ENCODE measurements at regions not wholly inside any gene's neighbourhood (a gene's known extent, or its start where the extent isn't known, plus 50 kb on each side); places are given as distances from the start of the nearest gene placed in this dataset.
"Not testable (repeated sequence)": the region's sequence is repeated elsewhere in the genome, so short reads cannot be mapped to it uniquely, and the experiment has no call there.

- DNase-seq = no peak
Measured at GRCh38 chr1:71345491-71345890, 264.7 kb upstream of the ZRANB2 start.

- DNase-seq = peak; percentile 36
Measured at GRCh38 chr1:71343686-71344416, 263.0 kb upstream of the ZRANB2 start.

GRCh38 chr1:71339238-71339637, 258.4 kb upstream of the ZRANB2 start:
- DNase-seq = peak; percentile 39

GRCh38 chr1:71330991-71331390, 250.2 kb upstream of the ZRANB2 start:
- no peak for DNase-seq

- no peak for DNase-seq
Measured at GRCh38 chr1:71324671-71325267, 243.9 kb upstream of the ZRANB2 start.

- DNase-seq = peak; percentile 43
Measured at GRCh38 chr1:71312545-71312944, 231.7 kb upstream of the ZRANB2 start.

GRCh38 chr1:71311376-71311775, 230.5 kb upstream of the ZRANB2 start:
- no peak for DNase-seq

- DNase-seq = peak; percentile 67
Measured at GRCh38 chr1:71307451-71307850, 226.6 kb upstream of the ZRANB2 start.

- DNase-seq = no peak
Measured at GRCh38 chr1:71304125-71304524, 223.3 kb upstream of the ZRANB2 start.

GRCh38 chr1:71303617-71304041, 222.8 kb upstream of the ZRANB2 start:
- no peak for DNase-seq

GRCh38 chr1:71298633-71299032, 217.8 kb upstream of the ZRANB2 start:
- DNase-seq = no peak

- DNase-seq = no peak
Measured at GRCh38 chr1:71296551-71297134, 215.8 kb upstream of the ZRANB2 start.

GRCh38 chr1:71295350-71295749, 214.5 kb upstream of the ZRANB2 start:
- DNase-seq = no peak

GRCh38 chr1:71294178-71294577, 213.3 kb upstream of the ZRANB2 start:
- DNase-seq = no peak

- no peak for DNase-seq
Measured at GRCh38 chr1:71292203-71292602, 211.4 kb upstream of the ZRANB2 start.

- not testable (repeated sequence) for DNase-seq
Measured at GRCh38 chr1:71290506-71291237, 209.8 kb upstream of the ZRANB2 start.

- no peak for DNase-seq
Measured at GRCh38 chr1:71285529-71285928, 204.7 kb upstream of the ZRANB2 start.

- no peak for DNase-seq
Measured at GRCh38 chr1:71276466-71276865, 195.6 kb upstream of the ZRANB2 start.

GRCh38 chr1:71273334-71273733, 192.5 kb upstream of the ZRANB2 start:
- no peak for DNase-seq

- DNase-seq = no peak
Measured at GRCh38 chr1:71270394-71270915, 189.6 kb upstream of the ZRANB2 start.

GRCh38 chr1:71269818-71270217, 189.0 kb upstream of the ZRANB2 start:
- DNase-seq = no peak

GRCh38 chr1:71269179-71269578, 188.3 kb upstream of the ZRANB2 start:
- DNase-seq = no peak

- no peak for DNase-seq
Measured at GRCh38 chr1:71267220-71267619, 186.4 kb upstream of the ZRANB2 start.
